ENCODE measurements at regions not wholly inside any gene's neighbourhood (a gene's known extent, or its start where the extent isn't known, plus 50 kb on each side); places are given as distances from the start of the nearest gene placed in this dataset.

GRCh38 chr5:173423452-173424117 is 95.4 kb upstream of the STC2 start:
- DNase-seq (no peak), ATAC-seq (ENCODE audit: insufficient read depth, low read depth) (no peak)
- no peaks in the 10 kb centered on the region for H3K36me3 ChIP-seq (ENCODE audit: insufficient read depth, low read length)
- no peaks in the 10 kb centered on the region for H3K27me3 ChIP-seq (ENCODE audit: insufficient read depth, low read length, poor library complexity)
- H4K20me1 ChIP-seq (ENCODE audit: insufficient read depth, low read length) = no peaks in the 10 kb centered on the region
- H3K27ac ChIP-seq (ENCODE audit: low read length) = no peak overlapping the region
- H3K79me2 ChIP-seq (ENCODE audit: insufficient read depth, low read length) = no peaks in the 10 kb centered on the region
- H3K9me3 ChIP-seq (ENCODE audit: insufficient read depth, low read length, severe bottlenecking) = peaks cover 8% of the 10 kb centered on the region
- no peak overlapping the region for H3K4me2 ChIP-seq (ENCODE audit: insufficient read depth, low read length)
- no peaks in the 10 kb centered on the region for H3K4me1 ChIP-seq (ENCODE audit: insufficient read depth, low read length)
- H3K9ac ChIP-seq (ENCODE audit: low read depth, low read length) = no peak overlapping the region
- H2AFZ ChIP-seq (ENCODE audit: low read depth, low read length) = no peak overlapping the region
- H3K4me3 ChIP-seq (ENCODE audit: low read depth in 1 of 2, low read length in 2 of 2) = no peak overlapping the region
- TF ChIP-seq EZH2 (IDR thresholded peaks at IDR 0.05; ENCODE audit: borderline replicate concordance, low read depth, low read length, severe bottlenecking) (no peak), CTCF (IDR thresholded peaks at IDR 0.05; ENCODE audit: borderline replicate concordance, extremely low read depth, low read length, poor library complexity, severe bottlenecking) (no peak)

- ATAC-seq (ENCODE audit: insufficient read depth, low read depth) (no peak), DNase-seq (no peak)
- Histone ChIP-seq H3K9me3 (ENCODE audit: insufficient read depth, low read length, severe bottlenecking) (peaks cover 8% of the 10 kb centered on the region), H3K4me2 (ENCODE audit: insufficient read depth, low read length) (no peak overlapping the region), H3K36me3 (ENCODE audit: insufficient read depth, low read length) (no peaks in the 10 kb centered on the region), H3K27ac (ENCODE audit: low read length) (no peak overlapping the region), H3K9ac (ENCODE audit: low read depth, low read length) (no peak overlapping the region), H3K4me1 (ENCODE audit: insufficient read depth, low read length) (no peaks in the 10 kb centered on the region), H4K20me1 (ENCODE audit: insufficient read depth, low read length) (no peaks in the 10 kb centered on the region), H2AFZ (ENCODE audit: low read depth, low read length) (no peak overlapping the region), H3K4me3 (ENCODE audit: low read depth in 1 of 2, low read length in 2 of 2) (no peak overlapping the region), H3K27me3 (ENCODE audit: insufficient read depth, low read length, poor library complexity) (no peaks in the 10 kb centered on the region), H3K79me2 (ENCODE audit: insufficient read depth, low read length) (no peaks in the 10 kb centered on the region)
- TF ChIP-seq CTCF (IDR thresholded peaks at IDR 0.05; ENCODE audit: borderline replicate concordance, extremely low read depth, low read length, poor library complexity, severe bottlenecking) (no peak), EZH2 (IDR thresholded peaks at IDR 0.05; ENCODE audit: borderline replicate concordance, low read depth, low read length, severe bottlenecking) (no peak)
Observed at GRCh38 chr5:173420108-173420507, 91.9 kb upstream of the STC2 start.

- Histone ChIP-seq H3K4me1 (ENCODE audit: insufficient read depth, low read length) (no peaks in the 10 kb centered on the region), H3K4me2 (ENCODE audit: insufficient read depth, low read length) (no peak overlapping the region), H3K79me2 (ENCODE audit: insufficient read depth, low read length) (no peaks in the 10 kb centered on the region), H2AFZ (ENCODE audit: low read depth, low read length) (no peak overlapping the region), H3K9me3 (ENCODE audit: insufficient read depth, low read length, severe bottlenecking) (no peaks in the 10 kb centered on the region), H3K4me3 (ENCODE audit: low read depth in 1 of 2, low read length in 2 of 2) (no peak overlapping the region), H3K36me3 (ENCODE audit: insufficient read depth, low read length) (no peaks in the 10 kb centered on the region), H3K27me3 (ENCODE audit: insufficient read depth, low read length, poor library complexity) (peaks cover 12% of the 10 kb centered on the region), H3K27ac (ENCODE audit: low read length) (no peak overlapping the region), H4K20me1 (ENCODE audit: insufficient read depth, low read length) (no peaks in the 10 kb centered on the region), H3K9ac (ENCODE audit: low read depth, low read length) (no peak overlapping the region)
- DNase-seq (no peak), ATAC-seq (ENCODE audit: insufficient read depth, low read depth) (no peak)
- TF ChIP-seq EZH2 (IDR thresholded peaks at IDR 0.05; ENCODE audit: borderline replicate concordance, low read depth, low read length, severe bottlenecking) (no peak), CTCF (IDR thresholded peaks at IDR 0.05; ENCODE audit: borderline replicate concordance, extremely low read depth, low read length, poor library complexity, severe bottlenecking) (no peak)
Observed at GRCh38 chr5:173413471-173413982, 85.3 kb upstream of the STC2 start.
